ENCODE measurements at regions not wholly inside any gene's neighbourhood (a gene's known extent, or its start where the extent isn't known, plus 50 kb on each side); places are given as distances from the start of the nearest gene placed in this dataset.

- TF ChIP-seq FIP1L1 (IDR thresholded peaks at IDR 0.05; ENCODE audit: borderline replicate concordance, insufficient read depth, low read depth, low read length) (no peak), ZNF768 (CRISPR knock-in tag; IDR thresholded peaks at IDR 0.05) (no peak), IRF1 (CRISPR knock-in tag; IDR thresholded peaks at IDR 0.05; ENCODE audit: low read depth) (no peak), TBP (CRISPR knock-in tag; IDR thresholded peaks at IDR 0.05) (no peak), CREM (IDR thresholded peaks at IDR 0.05) (no peak), CREM (CRISPR knock-in tag; IDR thresholded peaks at IDR 0.05) (no peak), KIAA2018 (CRISPR knock-in tag; IDR thresholded peaks at IDR 0.05; ENCODE audit: borderline replicate concordance) (no peak), ZFX (CRISPR knock-in tag; IDR thresholded peaks at IDR 0.05; ENCODE audit: low read depth) (peak; percentile 43), SKI (IDR thresholded peaks at IDR 0.05; ENCODE audit: partially characterized antibody) (no peak), RFXAP (CRISPR knock-in tag; IDR thresholded peaks at IDR 0.05; ENCODE audit: borderline replicate concordance) (no peak), ZFP82 (CRISPR knock-in tag; IDR thresholded peaks at IDR 0.05; ENCODE audit: borderline replicate concordance) (no peak), ZNF260 (CRISPR knock-in tag; IDR thresholded peaks at IDR 0.05; ENCODE audit: borderline replicate concordance, low read depth) (no peak)
- TF ChIP-seq, protein P1, sequence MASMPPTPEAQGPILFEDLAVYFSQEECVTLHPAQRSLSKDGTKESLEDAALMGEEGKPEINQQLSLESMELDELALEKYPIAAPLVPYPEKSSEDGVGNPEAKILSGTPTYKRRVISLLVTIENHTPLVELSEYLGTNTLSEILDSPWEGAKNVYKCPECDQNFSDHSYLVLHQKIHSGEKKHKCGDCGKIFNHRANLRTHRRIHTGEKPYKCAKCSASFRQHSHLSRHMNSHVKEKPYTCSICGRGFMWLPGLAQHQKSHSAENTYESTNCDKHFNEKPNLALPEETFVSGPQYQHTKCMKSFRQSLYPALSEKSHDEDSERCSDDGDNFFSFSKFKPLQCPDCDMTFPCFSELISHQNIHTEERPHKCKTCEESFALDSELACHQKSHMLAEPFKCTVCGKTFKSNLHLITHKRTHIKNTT (CRISPR knock-in tag; IDR thresholded peaks at IDR 0.05) = no peak
- TF ChIP-seq, protein P2, sequence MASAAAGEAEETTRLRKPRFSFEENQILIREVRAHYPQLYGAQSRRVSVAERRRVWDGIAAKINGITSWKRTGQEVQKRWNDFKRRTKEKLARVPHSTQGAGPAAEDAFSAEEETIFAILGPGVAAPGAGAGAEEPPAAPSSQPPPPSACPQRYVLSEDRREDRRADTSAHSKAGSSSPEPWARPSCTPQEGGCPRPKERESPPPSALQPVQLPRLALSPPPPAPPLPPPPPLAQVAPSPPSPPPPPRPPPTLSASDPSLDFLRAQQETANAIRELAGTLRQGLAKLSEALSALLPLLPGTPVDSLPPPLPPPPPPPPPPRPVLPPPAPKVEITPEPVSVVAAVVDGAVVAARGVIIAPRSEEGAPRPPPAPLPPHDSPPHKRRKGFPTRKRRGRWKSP (CRISPR knock-in tag; IDR thresholded peaks at IDR 0.05) = no peak
Measured at GRCh38 chr6:43900916-43901732, 131.1 kb downstream of the VEGFA start (continued).
